A673 (cell line): ENCODE measurements at regions not wholly inside any gene's neighbourhood (a gene's known extent, or its start where the extent isn't known, plus 50 kb on each side); places are given as distances from the start of the nearest gene placed in this dataset.
"Not testable (repeated sequence)": the region's sequence is repeated elsewhere in the genome, so short reads cannot be mapped to it uniquely, and the experiment has no call there.

Experiments used
- BruUV-seq: library from RNA; stranded (reverse); fragments of 400-500 nt; replicated peaks from 2 replicates; lab custom pipeline; 2021; lab: Mats Ljungman, UMichigan
- CTCF ChIA-PET: fragments of 300-600 bp; sonication (Branson Sonifier 250); formaldehyde crosslinking; loops from one replicate; lab custom pipeline; 2022; ENCODE audit warnings: antibody characterized with exemption; lab: Charles Lee
- POLR2A ChIA-PET: fragments of 300-600 bp; sonication (Branson Sonifier 250); formaldehyde crosslinking; loops from one replicate; lab custom pipeline; 2022; ENCODE audit warnings: antibody characterized with exemption; ENCODE audit not compliant: low non-redundant PET; lab: Charles Lee
- DNase-seq: peaks from one replicate; pipeline ENCODE4 v3.0.0-alpha.2; 2015; ENCODE audit warnings: low spot score
- H3K27ac ChIP-seq: fragments of 200-600 bp; sonication (generic); 2 replicates; pipeline ENCODE4 v1.5.1; 2016; ENCODE audit warnings: mixed run types, low read depth, mild to moderate bottlenecking, mixed read lengths, antibody characterized with exemption, low read length; ENCODE audit not compliant: poor library complexity, severe bottlenecking
- H3K27me3 ChIP-seq: fragments of 200-600 bp; sonication (generic); replicated peaks from 2 replicates; pipeline ENCODE4 v1.6.1; 2017; ENCODE audit warnings: mixed run types, low read depth, mild to moderate bottlenecking, mixed read lengths, antibody characterized with exemption, low read length; ENCODE audit not compliant: insufficient read depth, poor library complexity
- H3K36me3 ChIP-seq: fragments of 200-600 bp; sonication (generic); 2 replicates; pipeline ENCODE4 v1.6.1; 2016; ENCODE audit warnings: mixed run types, mild to moderate bottlenecking, mixed read lengths, antibody characterized with exemption, low read length; ENCODE audit not compliant: insufficient read depth, poor library complexity, severe bottlenecking
- H3K4me1 ChIP-seq: fragments of 200-600 bp; sonication (generic); 2 replicates; pipeline ENCODE4 v1.6.1; 2017; ENCODE audit warnings: mixed run types, mild to moderate bottlenecking, mixed read lengths, antibody characterized with exemption, low read length; ENCODE audit not compliant: insufficient read depth, poor library complexity, severe bottlenecking
- H3K4me3 ChIP-seq: fragments of 200-600 bp; sonication (generic); 2 replicates; pipeline ENCODE4 v1.5.1; 2016; ENCODE audit warnings: low read depth, mixed run types, mild to moderate bottlenecking, mixed read lengths, low read length; ENCODE audit not compliant: poor library complexity, severe bottlenecking
- H3K9me3 ChIP-seq: fragments of 200-600 bp; sonication (generic); 2 replicates; pipeline ENCODE4 v1.6.1; 2016; ENCODE audit warnings: mixed run types, low read depth, mild to moderate bottlenecking, mixed read lengths, antibody characterized with exemption, low read length; ENCODE audit not compliant: poor library complexity, severe bottlenecking
- EZH2 ChIP-seq: fragments of 200-600 bp; sonication (generic); IDR thresholded peaks from 2 replicates; pipeline ENCODE4 v1.6.1; 2017; ENCODE audit warnings: borderline replicate concordance, low read depth, mild to moderate bottlenecking, mixed read lengths, antibody characterized with exemption, low read length; ENCODE audit not compliant: poor library complexity, severe bottlenecking
- intact Hi-C: fragments of 100-400 bp; cut with micrococcal nuclease; formaldehyde crosslinking; loops from one replicate; pipeline ENCODE4 v1.10.0; 2022; ENCODE audit not compliant: unreplicated experiment
- TF ChIP-seq, protein P1 (sequence below): fragments of 300-800, 200-600 bp; sonication (generic); conservative IDR thresholded peaks from 2 replicates; pipeline ENCODE4 v1.5.1; 2017; ENCODE audit warnings: low read depth, mild to moderate bottlenecking, antibody characterized with exemption, low read length, moderate library complexity, mixed read lengths

DNA sequence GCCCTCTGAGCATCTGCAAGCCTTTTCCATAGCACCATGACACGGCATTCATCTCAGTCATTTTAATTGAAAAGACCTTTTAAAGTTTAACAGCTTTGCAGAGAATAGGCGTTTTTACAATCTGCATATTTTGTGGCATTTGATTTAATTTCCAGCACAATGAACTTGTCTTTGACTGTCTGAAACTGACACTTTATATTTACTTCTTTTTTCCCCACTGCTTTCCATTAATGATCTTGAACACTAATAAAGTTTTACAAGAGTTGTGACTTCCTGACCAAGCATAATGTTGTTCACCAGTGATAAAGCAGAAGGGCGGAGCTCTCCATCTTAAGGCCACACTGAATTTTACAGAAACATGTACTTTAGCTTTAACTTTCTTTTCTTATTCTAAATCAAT, 548.7 kb downstream of the FAM181B start:
- Histone ChIP-seq H3K4me1 (peaks cover 25% of the 10 kb centered on the region), H3K36me3 (no peaks in the 10 kb centered on the region), H3K27ac (no peak overlapping the region), H3K9me3 (no peaks in the 10 kb centered on the region), H3K27me3 (no peaks in the 10 kb centered on the region), H3K4me3 (no peak overlapping the region)
- TF ChIP-seq, protein P1, sequence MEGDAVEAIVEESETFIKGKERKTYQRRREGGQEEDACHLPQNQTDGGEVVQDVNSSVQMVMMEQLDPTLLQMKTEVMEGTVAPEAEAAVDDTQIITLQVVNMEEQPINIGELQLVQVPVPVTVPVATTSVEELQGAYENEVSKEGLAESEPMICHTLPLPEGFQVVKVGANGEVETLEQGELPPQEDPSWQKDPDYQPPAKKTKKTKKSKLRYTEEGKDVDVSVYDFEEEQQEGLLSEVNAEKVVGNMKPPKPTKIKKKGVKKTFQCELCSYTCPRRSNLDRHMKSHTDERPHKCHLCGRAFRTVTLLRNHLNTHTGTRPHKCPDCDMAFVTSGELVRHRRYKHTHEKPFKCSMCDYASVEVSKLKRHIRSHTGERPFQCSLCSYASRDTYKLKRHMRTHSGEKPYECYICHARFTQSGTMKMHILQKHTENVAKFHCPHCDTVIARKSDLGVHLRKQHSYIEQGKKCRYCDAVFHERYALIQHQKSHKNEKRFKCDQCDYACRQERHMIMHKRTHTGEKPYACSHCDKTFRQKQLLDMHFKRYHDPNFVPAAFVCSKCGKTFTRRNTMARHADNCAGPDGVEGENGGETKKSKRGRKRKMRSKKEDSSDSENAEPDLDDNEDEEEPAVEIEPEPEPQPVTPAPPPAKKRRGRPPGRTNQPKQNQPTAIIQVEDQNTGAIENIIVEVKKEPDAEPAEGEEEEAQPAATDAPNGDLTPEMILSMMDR = no peak
- no peak for TF ChIP-seq EZH2
- POLR2A ChIA-PET = no interaction called here
- intact Hi-C loops = no loop called here
- no TSS peak for BruUV-seq
- DNase-seq = peak; percentile 49
- CTCF ChIA-PET = no interaction called here

DNA sequence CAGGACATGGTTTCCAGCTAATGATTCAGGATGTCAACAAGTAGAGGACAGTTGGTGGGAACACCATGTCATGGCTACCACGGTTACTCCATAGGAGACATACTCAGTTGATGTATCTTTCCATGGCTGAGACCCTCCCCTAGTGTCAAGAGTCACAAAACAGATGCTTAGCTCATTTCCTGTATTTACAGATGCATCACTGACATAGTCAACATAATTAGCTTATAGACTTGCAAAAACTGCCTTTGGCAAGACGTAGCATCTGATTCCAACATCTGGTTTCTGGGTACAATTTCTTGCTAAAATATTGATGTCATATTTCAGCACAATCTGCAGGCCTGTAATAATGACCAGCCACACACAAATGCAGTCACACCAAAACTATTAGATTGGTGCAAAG, 550.3 kb downstream of the FAM181B start:
- Histone ChIP-seq H3K4me1 (peaks cover 25% of the 10 kb centered on the region), H3K27ac (no peak overlapping the region), H3K9me3 (no peaks in the 10 kb centered on the region), H3K4me3 (no peak overlapping the region), H3K36me3 (no peaks in the 10 kb centered on the region), H3K27me3 (no peaks in the 10 kb centered on the region)
- ChIA-PET POLR2A (no interaction called here), CTCF (no interaction called here)
- TF ChIP-seq EZH2 = no peak
- TF ChIP-seq, protein P1 = no peak
- peak; percentile 54 for DNase-seq
- no TSS peak for BruUV-seq
- intact Hi-C loops = no loop called here

DNA sequence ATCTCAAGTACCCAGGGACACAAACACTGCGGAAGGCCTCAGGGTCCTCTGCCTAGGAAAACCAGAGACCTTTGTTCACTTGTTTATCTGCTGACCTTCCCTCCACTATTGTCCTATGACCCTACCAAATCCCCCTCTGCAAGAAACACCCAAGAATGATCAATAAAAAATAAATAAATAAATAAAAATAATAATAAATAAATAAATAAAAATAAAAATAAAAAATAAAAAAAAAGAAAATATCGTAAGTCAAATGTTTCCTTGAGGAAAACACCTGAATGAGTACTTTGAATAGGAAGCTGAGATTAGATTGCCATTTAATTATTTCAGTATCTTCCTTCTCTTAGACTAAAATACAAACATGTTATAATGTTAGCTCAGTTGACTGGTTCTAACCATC, 551.0 kb downstream of the FAM181B start:
- H3K4me1 ChIP-seq = peaks cover 25% of the 10 kb centered on the region
- H3K9me3 ChIP-seq, CTCF ChIA-PET, DNase-seq, H3K27ac ChIP-seq, POLR2A ChIA-PET, H3K36me3 ChIP-seq, H3K4me3 ChIP-seq, BruUV-seq, intact Hi-C loops, H3K27me3 ChIP-seq: not testable (repeated sequence)

DNA sequence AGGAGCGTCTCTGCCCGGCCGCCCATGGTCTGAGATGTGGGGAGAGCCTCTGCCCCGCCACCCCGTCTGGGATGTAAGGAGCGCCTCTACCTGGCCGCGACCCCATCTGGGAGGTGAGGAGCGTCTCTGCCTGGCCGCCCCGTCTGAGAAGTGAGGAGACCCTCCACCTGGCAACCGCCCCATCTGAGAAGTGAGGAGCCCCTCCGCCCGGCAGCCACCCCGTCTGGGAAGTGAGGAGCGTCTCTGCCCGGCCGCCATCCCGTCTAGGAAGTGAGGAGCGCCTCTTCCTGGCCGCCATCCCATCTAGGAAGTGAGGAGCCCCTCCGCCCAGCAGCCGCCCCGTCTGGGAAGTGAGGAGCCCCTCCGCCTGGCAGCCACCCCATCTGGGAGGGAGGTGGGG, 551.9 kb downstream of the FAM181B start:
- intact Hi-C loops = not testable (repeated sequence)

More for the DNA sequence above, 551.9 kb downstream of the FAM181B start:
- H3K4me1 ChIP-seq = peaks cover 25% of the 10 kb centered on the region
- H3K9me3 ChIP-seq, H3K4me3 ChIP-seq, H3K27ac ChIP-seq, CTCF ChIA-PET, DNase-seq, BruUV-seq, H3K36me3 ChIP-seq, H3K27me3 ChIP-seq, POLR2A ChIA-PET: not testable (repeated sequence)
